Stomach (tissue), 8 donors: ENCODE measurements at regions not wholly inside any gene's neighbourhood (a gene's known extent, or its start where the extent isn't known, plus 50 kb on each side); places are given as distances from the start of the nearest gene placed in this dataset.

Source experiments
- DNase-seq, 2 donors: peaks; one replicate each; pipeline versions ENCODE4 v3.0.0 to v3.0.0-alpha.2; 2013 to 2019
- H3K27ac ChIP-seq, 5 donors: fragments of 200-600 bp in 4 of 5; sonication (generic) in 4 of 5; one replicate each; pipeline ENCODE4 v1.5.1; 2013 to 2019; ENCODE audit warnings: mild to moderate bottlenecking in 1 of 5, moderate library complexity in 1 of 5
- H3K27me3 ChIP-seq, 3 donors: fragments of 200-600 bp; sonication (generic); one replicate each; pipeline ENCODE4 v1.5.1; 2017 to 2019; ENCODE audit warnings: mixed run types in 1 of 3
- H3K36me3 ChIP-seq, 4 donors: fragments of 200-600 bp; sonication (generic); 1 replicate in 3 of 4; 2 replicates in 1 of 4; pipeline ENCODE4 v1.5.1; 2016 to 2019
- H3K4me1 ChIP-seq, 4 donors: fragments of 200-600 bp; sonication (generic); one replicate each; pipeline ENCODE4 v1.5.1; 2016 to 2019
- H3K4me3 ChIP-seq, 4 donors: fragments of 200-600 bp; sonication (generic) in 3 of 4; one replicate each; pipeline ENCODE4 v1.5.1; 2016 to 2019; ENCODE audit warnings: mild to moderate bottlenecking in 1 of 4
- H3K9me3 ChIP-seq, 4 donors: fragments of 200-600 bp; sonication (generic); one replicate each; pipeline ENCODE4 v1.5.1; 2016 to 2019
- CTCF ChIP-seq, 7 experiments: fragments of 450-650 bp in 4 of 7; fragments of 200-600 bp in 3 of 7; sonication (generic) in 3 of 7; IDR thresholded peaks; one replicate each; pipeline ENCODE4 v1.5.1; 2016 to 2019; ENCODE audit warnings: antibody characterized with exemption in 7 of 7, control low read depth in 2 of 7, mild to moderate bottlenecking in 1 of 7
- EP300 ChIP-seq: sonication (generic); formaldehyde crosslinking; IDR thresholded peaks from one replicate; pipeline ENCODE4 v1.6.1; 2017; ENCODE audit warnings: antibody characterized with exemption
- POLR2A ChIP-seq, 4 donors: fragments of 450-650 bp; IDR thresholded peaks; one replicate each; pipeline ENCODE4 v1.6.1; 2016; ENCODE audit warnings: antibody characterized with exemption in 4 of 4, control low read depth in 2 of 4, mild to moderate bottlenecking in 1 of 4, moderate library complexity in 1 of 4
- POLR2AphosphoS5 ChIP-seq, 3 donors: sonication (generic); formaldehyde crosslinking; IDR thresholded peaks; one replicate each; pipeline ENCODE4 v1.6.1; 2016; ENCODE audit warnings: antibody characterized with exemption in 3 of 3
- WGBS, 5 donors: extraction: QIAGEN DNeasy Blood & Tissue Kit in 3 of 5; methylation state at CpG; one replicate each; pipeline versions ENCODE4 v1.1.5 to v1.1.7; 2013 to 2018; 5-methylcytosine and 5-hydroxymethylcytosine counted together
- intact Hi-C: fragments of 100-400 bp; cut with DNase I; formaldehyde crosslinking; loops from one replicate; pipeline ENCODE4 v1.15.1; 2023; ENCODE audit warnings: low total_unique reads
- donor health status: healthy with polysubstance abuse.
- donor health status: Bipolar disorder and iron deficiency.
- donor health status: healthy.

- Histone ChIP-seq H3K27ac (no peak overlapping the region), H3K9me3 (no peaks in the 10 kb centered on the region), H3K4me1 (no peaks in the 10 kb centered on the region), H3K36me3 (no peaks in the 10 kb centered on the region), H3K4me3 (no peak overlapping the region), H3K27me3 (no peaks in the 10 kb centered on the region)
- no peak for DNase-seq
- intact Hi-C loops, result no loop called here
- 89 to 93% (median 91%) methylated on average over 12 of the region's 12 CpGs for WGBS, 5 donors
- no peak for TF ChIP-seq POLR2A (IDR thresholded peaks at IDR 0.05)
- TF ChIP-seq EP300, result no peak
- TF ChIP-seq POLR2AphosphoS5 (IDR thresholded peaks at IDR 0.05), result no peak
- TF ChIP-seq CTCF (IDR thresholded peaks at IDR 0.05), result no peak
These were observed 304.9 kb downstream of the GBA3 start for GRCh38 chr4:22997358-22998224.

- 47 to 75% (median 64%) methylated on average over 1 of the region's 1 CpG for WGBS, 5 donors
- no peak overlapping the region for H3K4me3 ChIP-seq
- no peaks in the 10 kb centered on the region for H3K27me3 ChIP-seq
- no peaks in the 10 kb centered on the region for H3K36me3 ChIP-seq
- H3K27ac ChIP-seq, result no peak overlapping the region
- no peak for DNase-seq
- H3K4me1 ChIP-seq, result no peaks in the 10 kb centered on the region
- intact Hi-C loops, result no loop called here
- TF ChIP-seq POLR2A (IDR thresholded peaks at IDR 0.05), result no peak
- no peak for TF ChIP-seq POLR2AphosphoS5 (IDR thresholded peaks at IDR 0.05)
- TF ChIP-seq CTCF (IDR thresholded peaks at IDR 0.05), result no peak
- TF ChIP-seq EP300, result no peak
- no peaks in the 10 kb centered on the region for H3K9me3 ChIP-seq
These were observed 298.8 kb downstream of the GBA3 start for GRCh38 chr4:22991576-22991975.

- no peak for DNase-seq
- no peak overlapping the region for H3K27ac ChIP-seq
- no peak for TF ChIP-seq POLR2A (IDR thresholded peaks at IDR 0.05)
- no peak for TF ChIP-seq EP300
- no peak for TF ChIP-seq POLR2AphosphoS5 (IDR thresholded peaks at IDR 0.05)
- TF ChIP-seq CTCF (IDR thresholded peaks at IDR 0.05), result no peak
- H3K27me3 ChIP-seq, result no peaks in the 10 kb centered on the region
- no peak overlapping the region for H3K4me3 ChIP-seq
- intact Hi-C loops, result no loop called here
- H3K36me3 ChIP-seq, result no peaks in the 10 kb centered on the region
- no peaks in the 10 kb centered on the region for H3K4me1 ChIP-seq
- peaks cover 0 to 13% (median 4%) of the 10 kb centered on the region in 4 donors for H3K9me3 ChIP-seq
These were observed 295.8 kb downstream of the GBA3 start for GRCh38 chr4:22988526-22988925.

GRCh38 chr4:22987870-22988269 is 295.1 kb downstream of the GBA3 start:
- H3K9me3 ChIP-seq, result peaks cover 0 to 15% (median 4%) of the 10 kb centered on the region in 4 donors
- H3K4me3 ChIP-seq, result no peak overlapping the region
- no peaks in the 10 kb centered on the region for H3K36me3 ChIP-seq
- intact Hi-C loops, result no loop called here
- no peak overlapping the region for H3K27ac ChIP-seq
- H3K27me3 ChIP-seq, result no peaks in the 10 kb centered on the region
- no peaks in the 10 kb centered on the region for H3K4me1 ChIP-seq
- TF ChIP-seq POLR2A (IDR thresholded peaks at IDR 0.05), result no peak
- DNase-seq, result no peak
- WGBS, 5 donors, result 77 to 80% (median 78%) methylated on average over 5 of the region's 5 CpGs

- H3K4me3 ChIP-seq, result no peak overlapping the region
- H3K27me3 ChIP-seq, result no peaks in the 10 kb centered on the region
- H3K36me3 ChIP-seq, result no peaks in the 10 kb centered on the region
- 77 to 84% (median 80%) methylated on average over 2 of the region's 2 CpGs for WGBS, 5 donors
- no peak for TF ChIP-seq POLR2AphosphoS5 (IDR thresholded peaks at IDR 0.05)
- no peak for TF ChIP-seq POLR2A (IDR thresholded peaks at IDR 0.05)
- TF ChIP-seq CTCF (IDR thresholded peaks at IDR 0.05), result no peak
- no peak for TF ChIP-seq EP300
- H3K27ac ChIP-seq, result no peak overlapping the region
- H3K9me3 ChIP-seq, result peaks cover 0 to 15% (median 4%) of the 10 kb centered on the region in 4 donors
- no peaks in the 10 kb centered on the region for H3K4me1 ChIP-seq
- intact Hi-C loops, result no loop called here
- DNase-seq, result no peak
These were observed 294.1 kb downstream of the GBA3 start for GRCh38 chr4:22986881-22987280.
